Vagina (tissue), 2 donors: ENCODE measurements at regions not wholly inside any gene's neighbourhood (a gene's known extent, or its start where the extent isn't known, plus 50 kb on each side); places are given as distances from the start of the nearest gene placed in this dataset.

Experiments used
- DNase-seq, 2 donors: peaks; one replicate each; pipeline ENCODE4 v3.0.0-alpha.2; 2017; ENCODE audit errors: extremely low spot score in 2 of 2
- H3K27ac ChIP-seq: fragments of 200-600 bp; sonication (generic); one replicate; pipeline ENCODE4 v1.5.1; 2019
- H3K27me3 ChIP-seq: fragments of 200-600 bp; sonication (generic); one replicate; pipeline ENCODE4 v1.5.1; 2019
- H3K36me3 ChIP-seq, 2 donors: fragments of 200-600 bp; sonication (generic); one replicate each; pipeline ENCODE4 v1.5.1; 2017 to 2019
- H3K4me1 ChIP-seq: fragments of 200-600 bp; sonication (generic); one replicate; pipeline ENCODE4 v1.5.1; 2019
- H3K4me3 ChIP-seq, 2 donors: fragments of 200-600 bp; sonication (generic); 1 replicate in 1 of 2; 2 replicates in 1 of 2; pipeline ENCODE4 v1.5.1; 2016 to 2019
- H3K9me3 ChIP-seq: fragments of 200-600 bp; sonication (generic); one replicate; pipeline ENCODE4 v1.5.1; 2019
- CTCF ChIP-seq, 3 experiments: fragments of 450-650 bp in 2 of 3; fragments of 200-600 bp in 1 of 3; sonication (generic) in 1 of 3; IDR thresholded peaks; one replicate each; pipeline ENCODE4 v1.5.1; 2017 to 2019; ENCODE audit warnings: antibody characterized with exemption in 3 of 3, mild to moderate bottlenecking in 2 of 3, moderate library complexity in 2 of 3
- POLR2A ChIP-seq, 2 donors: fragments of 450-650 bp; IDR thresholded peaks; one replicate each; pipeline ENCODE4 v1.6.1; 2017; ENCODE audit warnings: antibody characterized with exemption in 2 of 2, mild to moderate bottlenecking in 2 of 2, moderate library complexity in 2 of 2
- POLR2AphosphoS5 ChIP-seq, 2 donors: sonication (generic); formaldehyde crosslinking; IDR thresholded peaks; one replicate each; pipeline ENCODE4 v1.9.0; 2017; ENCODE audit warnings: antibody characterized with exemption in 2 of 2, mild to moderate bottlenecking in 2 of 2, low read depth in 1 of 2; ENCODE audit not compliant: insufficient read depth in 1 of 2
- intact Hi-C: fragments of 100-400 bp; cut with DNase I; formaldehyde crosslinking; loops from one replicate; pipeline ENCODE4 v1.15.1; 2023

- Histone ChIP-seq H3K4me1 (peaks cover 15% of the 10 kb centered on the region), H3K9me3 (no peaks in the 10 kb centered on the region), H3K27me3 (no peaks in the 10 kb centered on the region), H3K27ac (no peak overlapping the region), H3K36me3 (no peaks in the 10 kb centered on the region), H3K4me3 (no peak overlapping the region)
- intact Hi-C loops: no loop called here
- DNase-seq: no peak
- no peak for TF ChIP-seq CTCF (IDR thresholded peaks at IDR 0.05)
- no peak for TF ChIP-seq POLR2AphosphoS5 (IDR thresholded peaks at IDR 0.05; ENCODE audit: insufficient read depth in 1 of 2, low read depth in 1 of 2)
- TF ChIP-seq POLR2A (IDR thresholded peaks at IDR 0.05): no peak
Observed at GRCh38 chr10:43803791-43804190, 155.1 kb upstream of the ZNF32 start.

- TF ChIP-seq POLR2AphosphoS5 (IDR thresholded peaks at IDR 0.05; ENCODE audit: insufficient read depth in 1 of 2, low read depth in 1 of 2): no peak
- TF ChIP-seq POLR2A (IDR thresholded peaks at IDR 0.05): no peak
- no peak for TF ChIP-seq CTCF (IDR thresholded peaks at IDR 0.05)
- Histone ChIP-seq H3K27ac (no peak overlapping the region), H3K36me3 (no peaks in the 10 kb centered on the region), H3K4me1 (peaks cover 9% of the 10 kb centered on the region), H3K27me3 (no peaks in the 10 kb centered on the region), H3K4me3 (no peak overlapping the region), H3K9me3 (no peaks in the 10 kb centered on the region)
- intact Hi-C loops: no loop called here
- DNase-seq: no peak
Observed at GRCh38 chr10:43802988-43803696, 154.5 kb upstream of the ZNF32 start.

- Histone ChIP-seq H3K27ac (peak overlapping the region; percentile 6), H3K36me3 (no peaks in the 10 kb centered on the region), H3K27me3 (no peaks in the 10 kb centered on the region), H3K4me3 (no peak overlapping the region), H3K9me3 (no peaks in the 10 kb centered on the region), H3K4me1 (peaks cover 7% of the 10 kb centered on the region)
- TF ChIP-seq POLR2A (IDR thresholded peaks at IDR 0.05) (no peak), CTCF (IDR thresholded peaks at IDR 0.05) (no peak), POLR2AphosphoS5 (IDR thresholded peaks at IDR 0.05; ENCODE audit: insufficient read depth in 1 of 2, low read depth in 1 of 2) (no peak)
- DNase-seq: no peak
- intact Hi-C loops: no loop called here
Observed at GRCh38 chr10:43801626-43802025, 152.9 kb upstream of the ZNF32 start.

- Histone ChIP-seq H3K4me3 (no peak overlapping the region), H3K27me3 (no peaks in the 10 kb centered on the region), H3K9me3 (no peaks in the 10 kb centered on the region), H3K27ac (peak overlapping the region; percentile 6), H3K4me1 (peaks cover 7% of the 10 kb centered on the region), H3K36me3 (no peaks in the 10 kb centered on the region)
- intact Hi-C loops: no loop called here
- TF ChIP-seq POLR2A (IDR thresholded peaks at IDR 0.05) (no peak), POLR2AphosphoS5 (IDR thresholded peaks at IDR 0.05; ENCODE audit: insufficient read depth in 1 of 2, low read depth in 1 of 2) (no peak), CTCF (IDR thresholded peaks at IDR 0.05) (no peak)
- no peak for DNase-seq
Observed at GRCh38 chr10:43801140-43801539, 152.5 kb upstream of the ZNF32 start.

GRCh38 chr10:43796781-43797180, 148.1 kb upstream of the ZNF32 start:
- no peak for DNase-seq

More at GRCh38 chr10:43796781-43797180, 148.1 kb upstream of the ZNF32 start:
- no peak overlapping the region for H3K27ac ChIP-seq
- H3K9me3 ChIP-seq: no peaks in the 10 kb centered on the region
- H3K4me1 ChIP-seq: peaks cover 6% of the 10 kb centered on the region
- no peaks in the 10 kb centered on the region for H3K36me3 ChIP-seq
- no peaks in the 10 kb centered on the region for H3K27me3 ChIP-seq
- no peak overlapping the region for H3K4me3 ChIP-seq
- TF ChIP-seq CTCF (IDR thresholded peaks at IDR 0.05) (no peak), POLR2A (IDR thresholded peaks at IDR 0.05) (no peak), POLR2AphosphoS5 (IDR thresholded peaks at IDR 0.05; ENCODE audit: insufficient read depth in 1 of 2, low read depth in 1 of 2) (no peak)
- intact Hi-C loops: no loop called here
